ENCODE measurements at regions not wholly inside any gene's neighbourhood (a gene's known extent, or its start where the extent isn't known, plus 50 kb on each side); places are given as distances from the start of the nearest gene placed in this dataset.
A peak's percentile ranks its signal among the peaks of the same experiment; 100 is the strongest.
"Not testable (repeated sequence)": the region's sequence is repeated elsewhere in the genome, so short reads cannot be mapped to it uniquely, and the experiment has no call there.

- intact Hi-C loops (cut with DNase I): no loop called here
- DNase-seq: no peak
Measured at GRCh38 chr10:121338206-121338980, 259.9 kb downstream of the FGFR2 start.

GRCh38 chr10:121339114-121339513, 259.1 kb downstream of the FGFR2 start:
- no peak for DNase-seq
- intact Hi-C loops (cut with DNase I): no loop called here

GRCh38 chr10:121340271-121340831, 257.9 kb downstream of the FGFR2 start:
- no peak for DNase-seq
- intact Hi-C loops (cut with DNase I): no loop called here

- intact Hi-C loops (cut with DNase I): no loop called here
- DNase-seq: no peak
Measured at GRCh38 chr10:121351540-121351939, 246.7 kb downstream of the FGFR2 start.

GRCh38 chr10:121352231-121352855, 245.9 kb downstream of the FGFR2 start:
- DNase-seq: no peak
- intact Hi-C loops (cut with DNase I): no loop called here

- intact Hi-C loops (cut with DNase I): no loop called here
- DNase-seq: no peak
Measured at GRCh38 chr10:121355161-121355560, 243.1 kb downstream of the FGFR2 start.

- intact Hi-C loops (cut with DNase I): no loop called here
- DNase-seq: no peak
Measured at GRCh38 chr10:121356183-121356582, 242.1 kb downstream of the FGFR2 start.

GRCh38 chr10:121357401-121357800, 240.8 kb downstream of the FGFR2 start:
- DNase-seq: peak in 1 of 10 donors; percentile 49
- intact Hi-C loops (cut with DNase I): no loop called here

- DNase-seq: no peak
- intact Hi-C loops (cut with DNase I): no loop called here
Measured at GRCh38 chr10:121362026-121362425, 236.2 kb downstream of the FGFR2 start.

- no peak for DNase-seq
- intact Hi-C loops (cut with DNase I): no loop called here
Measured at GRCh38 chr10:121365566-121365965, 232.7 kb downstream of the FGFR2 start.

GRCh38 chr10:121368347-121369025, 229.8 kb downstream of the FGFR2 start:
- intact Hi-C loops (cut with DNase I): no loop called here
- peak in 1 of 10 donors; percentile 9 for DNase-seq

- intact Hi-C loops (cut with DNase I): no loop called here
- DNase-seq: no peak
Measured at GRCh38 chr10:121369616-121370015, 228.6 kb downstream of the FGFR2 start.

- DNase-seq: no peak
- intact Hi-C loops (cut with DNase I): no loop called here
Measured at GRCh38 chr10:121371836-121372235, 226.4 kb downstream of the FGFR2 start.

GRCh38 chr10:121373411-121373810, 224.8 kb downstream of the FGFR2 start:
- intact Hi-C loops (cut with DNase I): no loop called here
- DNase-seq: no peak

GRCh38 chr10:121374121-121374520, 224.1 kb downstream of the FGFR2 start:
- DNase-seq: no peak
- intact Hi-C loops (cut with DNase I): no loop called here

- DNase-seq: no peak
- intact Hi-C loops (cut with DNase I): no loop called here
Measured at GRCh38 chr10:121375172-121375571, 223.1 kb downstream of the FGFR2 start.

- DNase-seq: no peak
Measured at GRCh38 chr10:121378251-121378801, 219.9 kb downstream of the FGFR2 start.

GRCh38 chr10:121379013-121379412, 219.2 kb downstream of the FGFR2 start:
- DNase-seq: no peak
- intact Hi-C loops (cut with DNase I): no loop called here

More at GRCh38 chr10:121378251-121378801, 219.9 kb downstream of the FGFR2 start:
- intact Hi-C loops (cut with DNase I): no loop called here

- DNase-seq: no peak
- intact Hi-C loops (cut with DNase I): no loop called here
Measured at GRCh38 chr10:121380211-121380610, 218.0 kb downstream of the FGFR2 start.

- DNase-seq; intact Hi-C loops (cut with DNase I): not testable (repeated sequence)
Measured at GRCh38 chr10:121382029-121382520, 216.2 kb downstream of the FGFR2 start.

- intact Hi-C loops (cut with DNase I): no loop called here
- no peak for DNase-seq
Measured at GRCh38 chr10:121385136-121385535, 213.1 kb downstream of the FGFR2 start.
